Right atrium auricular region (tissue), 2 donors: ENCODE measurements at regions not wholly inside any gene's neighbourhood (a gene's known extent, or its start where the extent isn't known, plus 50 kb on each side); places are given as distances from the start of the nearest gene placed in this dataset.

Source experiments
- DNase-seq: peaks from one replicate; pipeline ENCODE4 v3.0.0-alpha.2; 2019; ENCODE audit warnings: low spot score
- H3K27ac ChIP-seq, 2 donors: fragments of 200-600 bp; sonication (generic); 1 replicate in 1 of 2; 2 replicates in 1 of 2; pipeline ENCODE4 v1.5.1; 2016 to 2019
- H3K27me3 ChIP-seq, 2 donors: fragments of 200-600 bp; sonication (generic); one replicate each; pipeline versions ENCODE4 v1.5.1 to v1.6.0; 2017 to 2019
- H3K36me3 ChIP-seq: fragments of 200-600 bp; sonication (generic); one replicate; pipeline ENCODE4 v1.5.1; 2016
- H3K4me1 ChIP-seq, 2 donors: fragments of 200-600 bp; sonication (generic); one replicate each; pipeline versions ENCODE4 v1.5.1 to v1.6.0; 2017 to 2019
- H3K4me3 ChIP-seq, 2 donors: fragments of 200-600 bp; sonication (generic); 1 replicate in 1 of 2; 2 replicates in 1 of 2; pipeline ENCODE4 v1.5.1; 2017 to 2019; ENCODE audit warnings: mild to moderate bottlenecking in 1 of 2, moderate library complexity in 1 of 2
- H3K9me3 ChIP-seq, 2 donors: fragments of 200-600 bp; sonication (generic); one replicate each; pipeline ENCODE4 v1.5.1; 2019
- TF ChIP-seq, protein P1 (sequence below), 2 donors: fragments of 200-600 bp; sonication (generic); IDR thresholded peaks; one replicate each; pipeline ENCODE4 v1.5.1; 2019; ENCODE audit warnings: antibody characterized with exemption in 2 of 2

DNA sequence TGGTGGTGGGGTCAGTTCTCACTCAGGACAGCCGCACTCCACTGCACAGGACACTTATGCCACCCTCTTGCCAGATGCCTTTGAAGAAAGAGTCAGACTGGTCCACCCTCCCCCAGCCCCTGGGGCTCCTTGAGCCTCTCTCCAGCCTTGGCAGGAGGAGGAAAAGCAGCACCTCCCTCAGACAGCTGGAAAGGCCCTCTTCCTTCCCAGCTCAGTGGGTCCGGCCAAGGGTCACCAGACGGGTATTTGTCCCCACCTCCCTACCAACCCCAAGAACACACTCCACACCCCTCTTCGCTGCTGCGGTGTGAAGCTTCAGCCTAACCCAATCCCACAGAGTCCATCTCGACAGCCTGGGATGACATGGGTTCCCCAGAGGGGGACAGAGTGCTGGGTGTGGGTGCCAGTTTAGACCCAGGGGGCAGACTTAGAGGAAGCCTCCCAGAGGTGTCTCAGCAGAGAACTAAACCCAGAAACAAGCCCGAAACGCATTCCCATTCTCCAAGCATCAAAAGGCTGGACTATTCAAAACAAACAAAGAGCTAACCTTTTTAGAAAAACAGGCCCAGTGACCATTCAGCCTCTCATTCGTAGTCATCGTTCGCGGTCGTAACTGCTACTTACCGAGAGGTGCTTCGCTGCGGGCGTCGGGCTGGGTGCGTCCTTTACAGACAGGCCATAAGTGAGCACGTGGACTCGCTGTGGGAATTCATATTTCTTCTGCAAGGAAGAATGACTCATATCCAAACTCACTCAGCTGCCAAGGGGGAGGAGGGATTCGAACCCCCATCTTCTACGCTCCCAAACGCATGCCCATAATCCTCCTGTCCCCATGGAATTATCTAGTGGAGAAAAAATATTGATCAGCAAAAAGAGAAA lies 57.5 kb upstream of the ANO1 start:
- Histone ChIP-seq H3K9me3 (no peaks in the 10 kb centered on the region), H3K4me1 (peaks cover 0 to 6% of the 10 kb centered on the region in 2 donors), H3K27me3 (no peaks in the 10 kb centered on the region), H3K36me3 (no peaks in the 10 kb centered on the region), H3K4me3 (no peak overlapping the region), H3K27ac (peak overlapping the region; percentile 57 to 70)
- DNase-seq = no peak
- TF ChIP-seq, protein P1, sequence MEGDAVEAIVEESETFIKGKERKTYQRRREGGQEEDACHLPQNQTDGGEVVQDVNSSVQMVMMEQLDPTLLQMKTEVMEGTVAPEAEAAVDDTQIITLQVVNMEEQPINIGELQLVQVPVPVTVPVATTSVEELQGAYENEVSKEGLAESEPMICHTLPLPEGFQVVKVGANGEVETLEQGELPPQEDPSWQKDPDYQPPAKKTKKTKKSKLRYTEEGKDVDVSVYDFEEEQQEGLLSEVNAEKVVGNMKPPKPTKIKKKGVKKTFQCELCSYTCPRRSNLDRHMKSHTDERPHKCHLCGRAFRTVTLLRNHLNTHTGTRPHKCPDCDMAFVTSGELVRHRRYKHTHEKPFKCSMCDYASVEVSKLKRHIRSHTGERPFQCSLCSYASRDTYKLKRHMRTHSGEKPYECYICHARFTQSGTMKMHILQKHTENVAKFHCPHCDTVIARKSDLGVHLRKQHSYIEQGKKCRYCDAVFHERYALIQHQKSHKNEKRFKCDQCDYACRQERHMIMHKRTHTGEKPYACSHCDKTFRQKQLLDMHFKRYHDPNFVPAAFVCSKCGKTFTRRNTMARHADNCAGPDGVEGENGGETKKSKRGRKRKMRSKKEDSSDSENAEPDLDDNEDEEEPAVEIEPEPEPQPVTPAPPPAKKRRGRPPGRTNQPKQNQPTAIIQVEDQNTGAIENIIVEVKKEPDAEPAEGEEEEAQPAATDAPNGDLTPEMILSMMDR (IDR thresholded peaks at IDR 0.05) = no peak

- TF ChIP-seq, protein P1 (IDR thresholded peaks at IDR 0.05) = no peak
- peaks cover 0 to 6% of the 10 kb centered on the region in 2 donors for H3K4me1 ChIP-seq
These were observed 56.5 kb upstream of the ANO1 start for GRCh38 chr11:70021586-70021985.

DNA sequence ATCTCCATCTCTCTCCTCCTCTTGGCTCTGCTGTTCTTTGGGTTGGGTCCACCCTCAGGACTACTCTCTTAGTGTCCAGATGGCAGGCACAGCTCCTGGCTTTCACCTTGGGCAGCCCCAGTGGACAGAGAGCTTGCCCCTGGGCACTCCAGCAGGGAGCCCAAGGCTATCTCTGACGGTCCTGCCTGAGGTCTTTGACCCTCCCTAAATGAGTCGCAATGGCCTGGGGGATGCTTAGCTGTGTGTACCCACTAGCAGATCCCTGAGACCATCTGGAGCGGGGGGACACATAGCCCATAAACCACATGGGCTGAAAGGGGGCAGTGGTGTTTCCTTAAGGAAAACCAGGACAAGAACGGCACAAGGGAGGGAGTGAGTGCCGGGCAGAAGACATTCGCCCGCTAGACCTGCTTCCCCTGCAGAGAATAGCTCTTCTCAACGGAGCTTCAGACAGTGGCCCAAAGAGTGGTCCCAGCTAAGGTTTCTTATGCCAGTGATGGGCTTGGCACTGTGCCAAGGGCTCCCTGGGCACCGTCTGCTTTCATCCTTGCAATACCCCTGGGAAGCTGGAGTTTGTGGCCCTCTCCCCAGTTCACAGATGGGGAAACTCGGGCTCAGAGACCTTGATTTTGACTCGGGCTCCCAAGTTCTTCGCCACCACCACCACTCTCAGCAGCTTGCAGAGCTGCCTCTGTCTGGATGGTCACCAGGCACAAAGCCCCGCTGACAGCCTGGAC lies 53.9 kb upstream of the ANO1 start:
- Histone ChIP-seq H3K4me3 (no peak overlapping the region), H3K4me1 (peaks cover 0 to 9% of the 10 kb centered on the region in 2 donors), H3K27ac (no peak overlapping the region), H3K9me3 (no peaks in the 10 kb centered on the region), H3K27me3 (no peaks in the 10 kb centered on the region), H3K36me3 (no peaks in the 10 kb centered on the region)
- TF ChIP-seq, protein P1 (IDR thresholded peaks at IDR 0.05) = no peak
- no peak for DNase-seq

More at GRCh38 chr11:70021586-70021985, 56.5 kb upstream of the ANO1 start:
- H3K4me3 ChIP-seq = no peak overlapping the region
- H3K9me3 ChIP-seq = no peaks in the 10 kb centered on the region
- H3K36me3 ChIP-seq = no peaks in the 10 kb centered on the region
- no peaks in the 10 kb centered on the region for H3K27me3 ChIP-seq
- DNase-seq = no peak
- no peak overlapping the region for H3K27ac ChIP-seq

- DNase-seq = no peak
- Histone ChIP-seq H3K9me3 (no peaks in the 10 kb centered on the region), H3K36me3 (no peaks in the 10 kb centered on the region)
These were observed 53.4 kb upstream of the ANO1 start for GRCh38 chr11:70024773-70025045.

DNA sequence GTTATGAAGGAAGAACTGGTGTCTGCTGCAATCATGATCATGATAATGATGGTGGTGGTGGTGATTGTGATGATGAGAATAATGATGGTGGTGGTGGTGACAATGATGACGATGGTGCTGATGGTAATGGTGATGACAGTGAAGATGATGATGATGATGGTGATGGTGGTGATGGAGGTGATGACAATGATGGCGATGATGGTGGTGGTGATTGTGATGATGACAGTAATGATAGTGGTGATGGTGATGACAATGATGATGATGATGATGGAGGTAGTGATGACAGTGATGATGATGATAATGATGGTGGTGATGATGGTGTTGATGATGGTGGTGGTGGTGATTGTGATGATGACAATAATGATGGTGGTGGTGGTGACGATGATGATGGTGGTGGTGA lies 52.8 kb upstream of the ANO1 start:
- TF ChIP-seq, protein P1 (IDR thresholded peaks at IDR 0.05) = no peak
- Histone ChIP-seq H3K27ac (no peak overlapping the region), H3K36me3 (no peaks in the 10 kb centered on the region), H3K4me1 (peaks cover 0 to 11% of the 10 kb centered on the region in 2 donors), H3K4me3 (no peak overlapping the region), H3K27me3 (no peaks in the 10 kb centered on the region), H3K9me3 (no peaks in the 10 kb centered on the region)
- no peak for DNase-seq

More at GRCh38 chr11:70024773-70025045, 53.4 kb upstream of the ANO1 start:
- Histone ChIP-seq H3K27ac (no peak overlapping the region), H3K4me3 (no peak overlapping the region), H3K4me1 (peaks cover 0 to 13% of the 10 kb centered on the region in 2 donors), H3K27me3 (no peaks in the 10 kb centered on the region)
- TF ChIP-seq, protein P1 (IDR thresholded peaks at IDR 0.05) = no peak
